ENCODE measurements at regions not wholly inside any gene's neighbourhood (a gene's known extent, or its start where the extent isn't known, plus 50 kb on each side); places are given as distances from the start of the nearest gene placed in this dataset.

- Histone ChIP-seq H3K4me2 (replicated peaks; ENCODE audit: extremely low read depth, low read length, poor library complexity, severe bottlenecking) (no peak overlapping the region), H3K4me3 (replicated peaks in 1 of 3; ENCODE audit: low read depth in 2 of 3, low read length in 3 of 3) (no peak overlapping the region), H3K36me3 (replicated peaks in 1 of 2; ENCODE audit: control insufficient read depth in 1 of 2, insufficient read depth in 2 of 2, low read length in 2 of 2) (no peaks in the 10 kb centered on the region), H3K9me3 (replicated peaks in 1 of 2; ENCODE audit: control insufficient read depth in 1 of 2, insufficient read depth in 1 of 2, low read length in 2 of 2) (no peaks in the 10 kb centered on the region), H3K9ac (ENCODE audit: insufficient read depth, low read length, poor library complexity, severe bottlenecking) (no peak overlapping the region), H4K20me1 (ENCODE audit: insufficient read depth, low read length) (no peaks in the 10 kb centered on the region), H3K27ac (ENCODE audit: low read depth in 1 of 2, low read length in 2 of 2) (no peak overlapping the region), H3K27me3 (ENCODE audit: control insufficient read depth in 2 of 2, insufficient read depth in 2 of 2, low read length in 2 of 2) (no peaks in the 10 kb centered on the region), H3K79me2 (ENCODE audit: insufficient read depth, low read length) (no peaks in the 10 kb centered on the region), H3K4me1 (ENCODE audit: control insufficient read depth in 1 of 2, insufficient read depth in 2 of 2, low read length in 2 of 2) (no peaks in the 10 kb centered on the region), H2AFZ (ENCODE audit: insufficient read depth, low read depth, low read length, poor library complexity, severe bottlenecking) (no peak overlapping the region)
- TF ChIP-seq CTCF (IDR thresholded peaks at IDR 0.05): no peak
- H3K4me1 Mint-ChIP-seq: no peaks in the 10 kb centered on the region
- intact Hi-C loops (cut with micrococcal nuclease): no loop called here
- no peak for DNase-seq
- H3K27me3 Mint-ChIP-seq (ENCODE audit: low read depth in 3 of 3): peaks cover 0 to 3% (median 0%) of the 10 kb centered on the region in 3 donors
- H3K9me3 Mint-ChIP-seq: peaks cover 0 to 8% (median 4%) of the 10 kb centered on the region in 7 donors
- no peaks in the 10 kb centered on the region for H3K36me3 Mint-ChIP-seq
- H3K4me3 Mint-ChIP-seq: no peak overlapping the region
- no peak overlapping the region for H3K27ac Mint-ChIP-seq
Measured at GRCh38 chr11:106159836-106160235, 82.4 kb downstream of the AASDHPPT start.

- Histone ChIP-seq H3K4me3 (replicated peaks in 1 of 3; ENCODE audit: low read depth in 2 of 3, low read length in 3 of 3) (no peak overlapping the region), H3K27ac (ENCODE audit: low read depth in 1 of 2, low read length in 2 of 2) (no peak overlapping the region), H3K9ac (ENCODE audit: insufficient read depth, low read length, poor library complexity, severe bottlenecking) (no peak overlapping the region), H4K20me1 (ENCODE audit: insufficient read depth, low read length) (no peaks in the 10 kb centered on the region), H2AFZ (ENCODE audit: insufficient read depth, low read depth, low read length, poor library complexity, severe bottlenecking) (no peak overlapping the region), H3K9me3 (replicated peaks in 1 of 2; ENCODE audit: control insufficient read depth in 1 of 2, insufficient read depth in 1 of 2, low read length in 2 of 2) (peaks cover 0 to 7% of the 10 kb centered on the region in 2 donors), H3K27me3 (ENCODE audit: control insufficient read depth in 2 of 2, insufficient read depth in 2 of 2, low read length in 2 of 2) (no peaks in the 10 kb centered on the region), H3K4me2 (replicated peaks; ENCODE audit: extremely low read depth, low read length, poor library complexity, severe bottlenecking) (no peak overlapping the region), H3K36me3 (replicated peaks in 1 of 2; ENCODE audit: control insufficient read depth in 1 of 2, insufficient read depth in 2 of 2, low read length in 2 of 2) (no peaks in the 10 kb centered on the region), H3K79me2 (ENCODE audit: insufficient read depth, low read length) (no peaks in the 10 kb centered on the region), H3K4me1 (ENCODE audit: control insufficient read depth in 1 of 2, insufficient read depth in 2 of 2, low read length in 2 of 2) (no peaks in the 10 kb centered on the region)
- Mint-ChIP-seq H3K4me3 (no peak overlapping the region), H3K27ac (no peak overlapping the region), H3K4me1 (no peaks in the 10 kb centered on the region), H3K36me3 (no peaks in the 10 kb centered on the region), H3K9me3 (peaks cover 2 to 13% (median 10%) of the 10 kb centered on the region in 7 donors), H3K27me3 (ENCODE audit: low read depth in 3 of 3) (peaks cover 0 to 3% (median 0%) of the 10 kb centered on the region in 3 donors)
- intact Hi-C loops (cut with micrococcal nuclease): no loop called here
- no peak for DNase-seq
- 83% methylated on average over 3 of the region's 7 CpGs for WGBS (ENCODE audit: insufficient coverage)
- TF ChIP-seq CTCF (IDR thresholded peaks at IDR 0.05): no peak
Measured at GRCh38 chr11:106160494-106160893, 83.0 kb downstream of the AASDHPPT start.
